Osteocyte (in vitro differentiated cells): ENCODE measurements at regions not wholly inside any gene's neighbourhood (a gene's known extent, or its start where the extent isn't known, plus 50 kb on each side); places are given as distances from the start of the nearest gene placed in this dataset.

Experiments used
- DNase-seq: peaks from one replicate; pipeline ENCODE4 v3.0.0; 2021; ENCODE audit warnings: mixed read lengths; ENCODE audit not compliant: unreplicated experiment; ENCODE audit errors: extremely low spot score
- H3K27ac Mint-ChIP-seq: one replicate; pipeline ENCODE4 v1.8.0; 2021; ENCODE audit warnings: mild to moderate bottlenecking, mixed read lengths; ENCODE audit not compliant: unreplicated experiment
- H3K27me3 Mint-ChIP-seq: one replicate; pipeline ENCODE4 v1.8.0; 2021; ENCODE audit warnings: mixed read lengths; ENCODE audit not compliant: unreplicated experiment
- H3K36me3 Mint-ChIP-seq: one replicate; pipeline ENCODE4 v1.8.0; 2021; ENCODE audit warnings: mixed read lengths; ENCODE audit not compliant: unreplicated experiment
- H3K4me1 Mint-ChIP-seq: one replicate; pipeline ENCODE4 v1.8.0; 2021; ENCODE audit warnings: mixed read lengths; ENCODE audit not compliant: unreplicated experiment
- H3K4me3 Mint-ChIP-seq: one replicate; pipeline ENCODE4 v1.8.0; 2021; ENCODE audit warnings: mild to moderate bottlenecking, moderate library complexity, mixed read lengths; ENCODE audit not compliant: unreplicated experiment
- H3K9me3 Mint-ChIP-seq: one replicate; pipeline ENCODE4 v1.8.0; 2021; ENCODE audit warnings: mixed read lengths; ENCODE audit not compliant: unreplicated experiment
- CTCF ChIP-seq: fragments of 200-600 bp; sonication (generic); IDR thresholded peaks from 2 replicates; pipeline ENCODE4 v1.5.0; 2021; ENCODE audit warnings: antibody characterized with exemption, mild to moderate bottlenecking, moderate library complexity

GRCh38 chr16:73319737-73320136, 271.8 kb upstream of the ZFHX3 start:
- no peaks in the 10 kb centered on the region for H3K4me1 Mint-ChIP-seq
- no peak overlapping the region for H3K4me3 Mint-ChIP-seq
- no peaks in the 10 kb centered on the region for H3K9me3 Mint-ChIP-seq
- peaks cover 16% of the 10 kb centered on the region for H3K27me3 Mint-ChIP-seq
- TF ChIP-seq CTCF: no peak
- DNase-seq: no peak
- H3K27ac Mint-ChIP-seq: no peak overlapping the region
- H3K36me3 Mint-ChIP-seq: no peaks in the 10 kb centered on the region

GRCh38 chr16:73319261-73319660, 271.3 kb upstream of the ZFHX3 start:
- Mint-ChIP-seq H3K36me3 (no peaks in the 10 kb centered on the region), H3K27ac (no peak overlapping the region), H3K27me3 (peaks cover 21% of the 10 kb centered on the region), H3K9me3 (no peaks in the 10 kb centered on the region), H3K4me1 (no peaks in the 10 kb centered on the region), H3K4me3 (no peak overlapping the region)
- DNase-seq: no peak
- no peak for TF ChIP-seq CTCF

- peaks cover 15% of the 10 kb centered on the region for H3K27me3 Mint-ChIP-seq
- no peaks in the 10 kb centered on the region for H3K9me3 Mint-ChIP-seq
- no peak for DNase-seq
- H3K27ac Mint-ChIP-seq: no peak overlapping the region
- H3K4me1 Mint-ChIP-seq: no peaks in the 10 kb centered on the region
- no peaks in the 10 kb centered on the region for H3K36me3 Mint-ChIP-seq
- no peak overlapping the region for H3K4me3 Mint-ChIP-seq
- no peak for TF ChIP-seq CTCF
Observed at GRCh38 chr16:73317321-73317857, 269.5 kb upstream of the ZFHX3 start.

- Mint-ChIP-seq H3K4me1 (no peaks in the 10 kb centered on the region), H3K27ac (no peak overlapping the region), H3K36me3 (no peaks in the 10 kb centered on the region), H3K27me3 (peaks cover 10% of the 10 kb centered on the region), H3K4me3 (no peak overlapping the region), H3K9me3 (no peaks in the 10 kb centered on the region)
- no peak for DNase-seq
- no peak for TF ChIP-seq CTCF
Observed at GRCh38 chr16:73315645-73316044, 267.7 kb upstream of the ZFHX3 start.

- Mint-ChIP-seq H3K27me3 (peaks cover 13% of the 10 kb centered on the region), H3K27ac (no peak overlapping the region), H3K4me1 (no peaks in the 10 kb centered on the region), H3K4me3 (no peak overlapping the region), H3K9me3 (no peaks in the 10 kb centered on the region), H3K36me3 (no peaks in the 10 kb centered on the region)
- no peak for DNase-seq
- no peak for TF ChIP-seq CTCF
Observed at GRCh38 chr16:73313950-73314349, 266.0 kb upstream of the ZFHX3 start.
